Keratinocyte (primary cell): ENCODE measurements at regions not wholly inside any gene's neighbourhood (a gene's known extent, or its start where the extent isn't known, plus 50 kb on each side); places are given as distances from the start of the nearest gene placed in this dataset.

Experiments
- EZH2 ChIP-seq: IDR thresholded peaks from one replicate; pipeline ENCODE4 v1.6.1; 2012; ENCODE audit warnings: inconsistent platforms, mild to moderate bottlenecking, low read length, moderate library complexity
- TF ChIP-seq, protein P1 (sequence below), 3 experiments: IDR thresholded peaks in 1 of 3; conservative IDR thresholded peaks in 1 of 3; optimal IDR thresholded peaks in 1 of 3; 2 replicates in 2 of 3; 3 replicates in 1 of 3; pipeline versions ENCODE3 to v1.5.1; 2011; ENCODE audit warnings: low read length in 3 of 3, mild to moderate bottlenecking in 3 of 3, moderate library complexity in 2 of 3, control low read depth in 1 of 3, inconsistent platforms in 1 of 3; ENCODE audit not compliant: insufficient read depth in 2 of 3; ENCODE audit errors: extremely low read depth in 1 of 3

GRCh38 chr2:64852771-64853241 is 136.4 kb upstream of the SLC1A4 start:
- TF ChIP-seq, protein P1, sequence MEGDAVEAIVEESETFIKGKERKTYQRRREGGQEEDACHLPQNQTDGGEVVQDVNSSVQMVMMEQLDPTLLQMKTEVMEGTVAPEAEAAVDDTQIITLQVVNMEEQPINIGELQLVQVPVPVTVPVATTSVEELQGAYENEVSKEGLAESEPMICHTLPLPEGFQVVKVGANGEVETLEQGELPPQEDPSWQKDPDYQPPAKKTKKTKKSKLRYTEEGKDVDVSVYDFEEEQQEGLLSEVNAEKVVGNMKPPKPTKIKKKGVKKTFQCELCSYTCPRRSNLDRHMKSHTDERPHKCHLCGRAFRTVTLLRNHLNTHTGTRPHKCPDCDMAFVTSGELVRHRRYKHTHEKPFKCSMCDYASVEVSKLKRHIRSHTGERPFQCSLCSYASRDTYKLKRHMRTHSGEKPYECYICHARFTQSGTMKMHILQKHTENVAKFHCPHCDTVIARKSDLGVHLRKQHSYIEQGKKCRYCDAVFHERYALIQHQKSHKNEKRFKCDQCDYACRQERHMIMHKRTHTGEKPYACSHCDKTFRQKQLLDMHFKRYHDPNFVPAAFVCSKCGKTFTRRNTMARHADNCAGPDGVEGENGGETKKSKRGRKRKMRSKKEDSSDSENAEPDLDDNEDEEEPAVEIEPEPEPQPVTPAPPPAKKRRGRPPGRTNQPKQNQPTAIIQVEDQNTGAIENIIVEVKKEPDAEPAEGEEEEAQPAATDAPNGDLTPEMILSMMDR (optimal IDR thresholded peaks at IDR 0.05 in 1 of 3, IDR thresholded peaks at IDR 0.05 in 1 of 3, conservative IDR thresholded peaks at IDR 0.05 in 1 of 3; ENCODE audit: extremely low read depth in 1 of 3, insufficient read depth in 2 of 3, low read length in 3 of 3) = no peak
- TF ChIP-seq EZH2 = no peak
